Activated naive CD4-positive, alpha-beta T cell treated with anti-CD3 and anti-CD28 coated beads, Interleukin-2, amount 10 ng/mL, durations not matched to agents 7 days and 5 days (primary cell): ENCODE measurements at regions not wholly inside any gene's neighbourhood (a gene's known extent, or its start where the extent isn't known, plus 50 kb on each side); places are given as distances from the start of the nearest gene placed in this dataset.

ENCODE experiments used
- CTCF ChIA-PET: fragments of 350-600 bp; sonication (Branson Sonifier 250); formaldehyde crosslinking; loops from one replicate; lab custom pipeline; 2021; ENCODE audit warnings: antibody characterized with exemption; lab: Charles Lee
- DNase-seq: peaks from one replicate; pipeline ENCODE4 v3.0.0-alpha.2; 2020
- H3K27ac Mint-ChIP-seq: one replicate; pipeline ENCODE4 v1.8.0; 2021; ENCODE audit warnings: mild to moderate bottlenecking, moderate library complexity, mixed read lengths
- H3K27me3 Mint-ChIP-seq: one replicate; pipeline ENCODE4 v1.8.0; 2021; ENCODE audit warnings: mild to moderate bottlenecking, mixed read lengths
- H3K36me3 Mint-ChIP-seq: one replicate; pipeline ENCODE4 v1.8.0; 2021; ENCODE audit warnings: mixed read lengths
- H3K4me1 Mint-ChIP-seq: one replicate; pipeline ENCODE4 v1.8.0; 2021; ENCODE audit warnings: mixed read lengths
- H3K4me3 Mint-ChIP-seq: one replicate; pipeline ENCODE4 v1.8.0; 2021; ENCODE audit warnings: mild to moderate bottlenecking, moderate library complexity, mixed read lengths
- H3K9me3 Mint-ChIP-seq: one replicate; pipeline ENCODE4 v1.8.0; 2021; ENCODE audit warnings: mixed read lengths

GRCh38 chr4:105014635-105015034 lies 132.0 kb upstream of the TET2 start:
- CTCF ChIA-PET = no interaction called here
- Mint-ChIP-seq H3K27me3 (no peaks in the 10 kb centered on the region), H3K4me1 (no peaks in the 10 kb centered on the region), H3K27ac (no peak overlapping the region), H3K9me3 (peaks cover 6% of the 10 kb centered on the region), H3K4me3 (no peak overlapping the region), H3K36me3 (no peaks in the 10 kb centered on the region)
- DNase-seq = no peak

DNA sequence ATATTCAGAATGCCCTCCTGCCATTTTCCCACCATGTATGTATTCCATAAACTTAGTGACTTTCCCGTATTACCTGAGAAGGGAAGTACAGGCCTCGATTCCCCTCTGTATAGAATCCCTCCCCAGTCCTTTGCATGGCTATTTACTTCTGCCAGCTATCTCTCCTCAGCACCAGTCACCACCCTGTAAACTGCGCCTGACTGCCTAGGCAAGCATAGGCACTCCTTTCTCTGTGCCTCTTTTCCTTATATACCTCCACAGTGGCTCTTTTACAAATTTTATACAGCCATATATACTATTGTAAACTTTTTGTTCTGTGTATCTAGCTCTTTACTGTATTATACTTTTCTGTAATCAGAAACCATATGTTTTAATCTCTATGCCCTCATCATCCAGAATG lies 130.9 kb upstream of the TET2 start:
- no peaks in the 10 kb centered on the region for H3K27me3 Mint-ChIP-seq
- H3K4me1 Mint-ChIP-seq = no peaks in the 10 kb centered on the region
- DNase-seq = no peak
- CTCF ChIA-PET = no interaction called here
- H3K9me3 Mint-ChIP-seq = peaks cover 2% of the 10 kb centered on the region
- no peak overlapping the region for H3K27ac Mint-ChIP-seq
- no peaks in the 10 kb centered on the region for H3K36me3 Mint-ChIP-seq
- no peak overlapping the region for H3K4me3 Mint-ChIP-seq

- Mint-ChIP-seq H3K4me3 (no peak overlapping the region), H3K36me3 (no peaks in the 10 kb centered on the region), H3K27me3 (no peaks in the 10 kb centered on the region), H3K27ac (no peak overlapping the region), H3K4me1 (no peaks in the 10 kb centered on the region), H3K9me3 (peaks cover 5% of the 10 kb centered on the region)
- no peak for DNase-seq
- CTCF ChIA-PET = no interaction called here
Measured at GRCh38 chr4:105022811-105023667, 123.6 kb upstream of the TET2 start.

- Mint-ChIP-seq H3K9me3 (peaks cover 5% of the 10 kb centered on the region), H3K27me3 (no peaks in the 10 kb centered on the region), H3K4me1 (no peaks in the 10 kb centered on the region), H3K27ac (no peak overlapping the region), H3K4me3 (no peak overlapping the region), H3K36me3 (no peaks in the 10 kb centered on the region)
- CTCF ChIA-PET = no interaction called here
- DNase-seq = no peak
Measured at GRCh38 chr4:105023668-105024055, 123.0 kb upstream of the TET2 start.

DNA sequence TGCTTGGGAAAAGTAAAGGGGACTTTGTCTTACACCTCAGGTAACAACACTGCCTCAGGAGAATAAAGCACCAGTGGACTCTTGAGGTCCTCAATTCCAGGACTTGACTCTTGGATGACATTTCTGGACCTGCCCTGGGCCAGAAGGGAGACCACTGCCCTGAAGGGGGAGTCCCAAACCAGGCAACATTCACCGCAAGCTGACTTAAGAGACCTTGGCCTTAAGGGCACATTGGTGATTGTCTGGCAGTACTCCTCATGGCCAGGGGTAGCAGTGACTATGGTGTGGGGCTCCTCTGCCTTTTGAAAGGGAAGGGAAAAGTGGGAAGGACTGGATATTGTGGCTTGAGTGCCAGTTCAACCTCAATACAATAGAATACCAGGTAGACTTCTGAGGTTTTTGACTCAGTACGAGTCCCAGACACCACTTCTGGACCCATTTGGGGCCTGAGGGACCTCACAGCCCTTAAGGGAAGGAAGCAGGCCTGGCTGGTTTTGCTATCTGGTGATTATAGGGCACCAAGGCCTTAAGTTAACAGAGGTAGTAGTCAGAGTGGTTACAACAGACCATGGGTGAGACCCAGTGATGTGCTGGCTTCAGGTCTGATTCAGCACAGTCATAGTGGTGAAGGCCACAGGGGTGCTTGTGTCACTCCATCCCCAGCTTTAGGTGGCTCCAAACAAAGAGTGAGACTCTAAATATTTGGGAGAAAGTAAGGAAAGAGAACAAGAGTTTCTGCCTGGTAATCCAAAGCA lies 121.2 kb upstream of the TET2 start:
- H3K36me3 Mint-ChIP-seq = no peaks in the 10 kb centered on the region
- CTCF ChIA-PET = no interaction called here
- no peak overlapping the region for H3K4me3 Mint-ChIP-seq
- peak overlapping the region; percentile 49 for H3K27ac Mint-ChIP-seq
- H3K9me3 Mint-ChIP-seq = peaks cover 5% of the 10 kb centered on the region
- no peaks in the 10 kb centered on the region for H3K27me3 Mint-ChIP-seq
- no peaks in the 10 kb centered on the region for H3K4me1 Mint-ChIP-seq
- no peak for DNase-seq

- CTCF ChIA-PET = no interaction called here
- no peak overlapping the region for H3K27ac Mint-ChIP-seq
- no peak overlapping the region for H3K4me3 Mint-ChIP-seq
- no peaks in the 10 kb centered on the region for H3K4me1 Mint-ChIP-seq
- no peaks in the 10 kb centered on the region for H3K36me3 Mint-ChIP-seq
- H3K27me3 Mint-ChIP-seq = no peaks in the 10 kb centered on the region
- DNase-seq = no peak
- no peaks in the 10 kb centered on the region for H3K9me3 Mint-ChIP-seq
Measured at GRCh38 chr4:105036991-105037390, 109.7 kb upstream of the TET2 start.

DNA sequence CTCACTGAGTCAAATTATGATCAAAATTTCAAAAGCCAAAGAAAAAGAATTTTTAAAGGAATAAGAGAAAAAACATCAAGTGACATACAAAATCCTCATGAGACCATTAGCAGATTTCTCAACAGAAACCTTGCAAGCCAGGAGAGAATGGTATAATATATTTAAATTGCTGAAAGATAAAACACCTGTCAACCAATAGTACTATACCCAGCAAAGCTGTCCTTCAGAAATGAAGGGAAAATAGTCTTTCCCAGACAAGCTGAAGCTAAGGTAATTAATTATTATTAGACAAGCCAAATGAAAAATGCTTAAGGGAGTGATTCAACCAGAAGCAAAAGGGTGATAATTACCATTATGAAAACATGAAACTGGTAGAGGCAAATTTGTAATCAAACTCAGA lies 104.2 kb upstream of the TET2 start:
- Mint-ChIP-seq H3K36me3 (no peaks in the 10 kb centered on the region), H3K4me3 (no peak overlapping the region), H3K9me3 (peaks cover 6% of the 10 kb centered on the region), H3K4me1 (no peaks in the 10 kb centered on the region), H3K27me3 (no peaks in the 10 kb centered on the region), H3K27ac (no peak overlapping the region)
- no peak for DNase-seq
- CTCF ChIA-PET = no interaction called here

GRCh38 chr4:105050896-105051295 lies 95.8 kb upstream of the TET2 start:
- H3K9me3 Mint-ChIP-seq = peaks cover 13% of the 10 kb centered on the region
- H3K27me3 Mint-ChIP-seq = peaks cover 3% of the 10 kb centered on the region
- H3K4me3 Mint-ChIP-seq = no peak overlapping the region
- H3K36me3 Mint-ChIP-seq = no peaks in the 10 kb centered on the region
- no peak overlapping the region for H3K27ac Mint-ChIP-seq
- CTCF ChIA-PET = no interaction called here
- H3K4me1 Mint-ChIP-seq = no peaks in the 10 kb centered on the region
- DNase-seq = no peak

- peaks cover 2% of the 10 kb centered on the region for H3K9me3 Mint-ChIP-seq
- no peaks in the 10 kb centered on the region for H3K36me3 Mint-ChIP-seq
- H3K4me1 Mint-ChIP-seq = peaks cover 23% of the 10 kb centered on the region
- CTCF ChIA-PET = interaction anchor here (0.7 kb wide), 1 partner anchor 86 kb away, joined by 4 read pairs; no protein-coding TSS in a partner anchor
- DNase-seq = no peak
- no peak overlapping the region for H3K4me3 Mint-ChIP-seq
- peaks cover 1% of the 10 kb centered on the region for H3K27me3 Mint-ChIP-seq
- H3K27ac Mint-ChIP-seq = no peak overlapping the region
Measured at GRCh38 chr4:105057370-105058105, 89.1 kb upstream of the TET2 start.

- no peak overlapping the region for H3K4me3 Mint-ChIP-seq
- DNase-seq = no peak
Measured at GRCh38 chr4:105058177-105058812, 88.4 kb upstream of the TET2 start.

GRCh38 chr4:105059337-105059736 lies 87.3 kb upstream of the TET2 start:
- no peaks in the 10 kb centered on the region for H3K9me3 Mint-ChIP-seq
- no peak overlapping the region for H3K4me3 Mint-ChIP-seq
- no peaks in the 10 kb centered on the region for H3K36me3 Mint-ChIP-seq
- DNase-seq = no peak
- no peaks in the 10 kb centered on the region for H3K27me3 Mint-ChIP-seq
- H3K27ac Mint-ChIP-seq = no peak overlapping the region
- peaks cover 23% of the 10 kb centered on the region for H3K4me1 Mint-ChIP-seq
- CTCF ChIA-PET = no interaction called here

More at GRCh38 chr4:105058177-105058812, 88.4 kb upstream of the TET2 start:
- H3K36me3 Mint-ChIP-seq = no peaks in the 10 kb centered on the region
- CTCF ChIA-PET = no interaction called here
- H3K9me3 Mint-ChIP-seq = no peaks in the 10 kb centered on the region
- no peaks in the 10 kb centered on the region for H3K27me3 Mint-ChIP-seq
- peaks cover 23% of the 10 kb centered on the region for H3K4me1 Mint-ChIP-seq
- H3K27ac Mint-ChIP-seq = no peak overlapping the region

GRCh38 chr4:105060628-105061027 lies 86.0 kb upstream of the TET2 start:
- H3K27ac Mint-ChIP-seq = peak overlapping the region; percentile 73
- H3K27me3 Mint-ChIP-seq = no peaks in the 10 kb centered on the region
- no peaks in the 10 kb centered on the region for H3K9me3 Mint-ChIP-seq
- H3K4me1 Mint-ChIP-seq = peaks cover 23% of the 10 kb centered on the region
- no peak overlapping the region for H3K4me3 Mint-ChIP-seq
- DNase-seq = no peak
- CTCF ChIA-PET = interaction anchor here (1.3 kb wide), 1 partner anchor 80 kb away, joined by 4 read pairs; no protein-coding TSS in a partner anchor
- H3K36me3 Mint-ChIP-seq = no peaks in the 10 kb centered on the region

GRCh38 chr4:105061136-105061696 lies 85.5 kb upstream of the TET2 start:
- Mint-ChIP-seq H3K4me1 (peaks cover 23% of the 10 kb centered on the region), H3K27me3 (no peaks in the 10 kb centered on the region), H3K9me3 (no peaks in the 10 kb centered on the region), H3K4me3 (no peak overlapping the region), H3K36me3 (no peaks in the 10 kb centered on the region), H3K27ac (peak overlapping the region; percentile 78)
- DNase-seq = peak; percentile 34
- CTCF ChIA-PET = interaction anchor here (1.1 to 1.3 kb wide), 2 partner anchors 15 to 80 kb away, joined by 3 to 4 read pairs; no protein-coding TSS in a partner anchor
